AML-193 (cell line): ENCODE measurements at regions not wholly inside any gene's neighbourhood (a gene's known extent, or its start where the extent isn't known, plus 50 kb on each side); places are given as distances from the start of the nearest gene placed in this dataset.

Source experiments
- DNase-seq, 2 experiments: peaks; one replicate each; lab custom pipeline; 2025; lab: John Stamatoyannopoulos, UW

DNA sequence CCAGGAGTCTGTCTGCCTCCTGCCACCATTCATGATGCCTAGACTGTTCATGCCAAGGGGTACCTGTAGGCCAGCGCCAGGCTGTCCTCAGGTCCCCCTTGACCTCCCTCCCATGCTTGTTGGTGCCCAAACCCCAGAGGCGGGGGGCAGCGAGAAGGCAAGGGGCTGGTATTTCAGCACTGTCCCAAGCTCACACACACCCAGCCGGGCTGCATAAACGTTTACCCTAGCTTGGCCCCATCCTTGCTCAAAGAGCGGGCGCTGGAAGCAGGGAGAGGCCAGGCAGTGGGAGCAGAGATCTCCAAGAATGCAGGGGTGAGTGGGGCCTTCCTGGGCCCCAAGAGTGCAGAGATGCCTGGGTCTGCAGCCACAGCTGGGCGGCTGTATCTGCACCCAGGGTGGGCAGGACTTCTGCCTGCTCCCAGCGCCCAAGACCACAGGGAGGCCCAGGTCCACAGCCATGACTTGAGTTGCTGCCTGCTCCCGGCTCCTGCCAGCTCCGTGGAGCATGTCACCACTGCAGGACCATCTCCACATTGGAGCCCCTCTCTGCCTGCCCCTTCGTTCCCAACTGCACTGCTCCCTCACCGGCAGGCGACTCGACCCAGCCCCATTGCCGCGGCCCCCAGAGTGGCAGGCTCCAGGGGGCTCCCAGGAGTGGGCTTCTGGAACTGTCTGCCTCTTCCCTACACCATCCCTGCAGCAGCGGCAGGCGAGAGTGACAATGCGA lies 616.6 kb downstream of the METTL4 start:
- DNase-seq, result no peak

DNA sequence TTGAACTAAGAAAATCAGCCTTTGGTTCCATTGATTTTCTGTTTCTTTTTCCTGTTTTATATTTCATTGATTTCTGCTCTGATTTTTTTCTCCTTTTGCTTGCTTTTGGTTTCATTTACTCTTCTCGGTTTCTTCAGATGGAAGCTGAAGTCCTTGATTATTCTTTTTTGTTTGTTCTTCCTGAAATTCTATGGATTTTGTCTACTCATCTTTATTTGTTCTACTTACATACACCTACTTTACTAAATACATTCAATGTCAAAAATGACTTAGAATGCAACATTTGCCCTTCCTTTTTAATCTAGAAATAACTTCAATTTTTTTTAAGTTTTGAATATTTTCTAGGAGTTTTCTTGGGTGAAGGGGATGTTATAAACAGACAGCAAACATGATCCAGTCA lies 612.5 kb downstream of the METTL4 start:
- no peak for DNase-seq

DNA sequence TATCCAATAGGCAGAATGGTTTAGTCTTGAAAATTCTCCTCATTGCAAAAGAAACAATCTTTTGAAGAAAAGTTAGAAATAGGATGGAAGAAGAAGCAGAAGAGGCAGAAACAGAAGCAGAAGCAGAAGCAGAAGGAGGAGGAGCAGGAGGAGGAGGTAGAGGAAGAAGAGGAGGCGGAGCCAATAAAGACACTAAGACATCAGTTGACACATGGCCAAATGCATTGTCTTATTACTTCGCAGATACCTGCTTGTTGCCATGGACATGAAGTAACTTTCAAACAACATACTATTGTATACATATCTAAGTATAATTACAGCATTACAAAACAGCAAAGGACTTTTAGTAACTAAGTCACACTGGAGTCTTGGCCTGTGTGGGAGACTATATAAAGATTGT lies 606.3 kb downstream of the METTL4 start:
- peak; percentile 9 to 31 for DNase-seq

DNA sequence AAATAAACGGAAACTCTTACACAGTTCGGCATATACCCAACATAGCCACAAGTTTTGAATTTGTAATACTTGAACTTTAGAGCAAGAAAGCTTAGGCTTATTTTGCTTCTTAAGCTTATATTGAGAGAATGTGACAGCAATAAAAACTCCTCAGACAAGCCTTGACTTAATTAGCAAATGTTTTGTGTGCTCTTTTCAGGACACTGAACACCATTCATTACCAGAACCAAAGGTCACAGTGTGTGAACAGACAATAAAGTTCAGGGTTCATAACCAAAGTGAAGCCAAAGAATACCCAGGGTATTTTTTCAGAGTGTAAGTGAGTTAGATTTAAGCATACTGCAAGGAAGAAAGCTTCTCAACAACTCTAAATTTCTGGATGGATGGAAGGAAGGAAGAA lies 605.8 kb downstream of the METTL4 start:
- no peak for DNase-seq

DNA sequence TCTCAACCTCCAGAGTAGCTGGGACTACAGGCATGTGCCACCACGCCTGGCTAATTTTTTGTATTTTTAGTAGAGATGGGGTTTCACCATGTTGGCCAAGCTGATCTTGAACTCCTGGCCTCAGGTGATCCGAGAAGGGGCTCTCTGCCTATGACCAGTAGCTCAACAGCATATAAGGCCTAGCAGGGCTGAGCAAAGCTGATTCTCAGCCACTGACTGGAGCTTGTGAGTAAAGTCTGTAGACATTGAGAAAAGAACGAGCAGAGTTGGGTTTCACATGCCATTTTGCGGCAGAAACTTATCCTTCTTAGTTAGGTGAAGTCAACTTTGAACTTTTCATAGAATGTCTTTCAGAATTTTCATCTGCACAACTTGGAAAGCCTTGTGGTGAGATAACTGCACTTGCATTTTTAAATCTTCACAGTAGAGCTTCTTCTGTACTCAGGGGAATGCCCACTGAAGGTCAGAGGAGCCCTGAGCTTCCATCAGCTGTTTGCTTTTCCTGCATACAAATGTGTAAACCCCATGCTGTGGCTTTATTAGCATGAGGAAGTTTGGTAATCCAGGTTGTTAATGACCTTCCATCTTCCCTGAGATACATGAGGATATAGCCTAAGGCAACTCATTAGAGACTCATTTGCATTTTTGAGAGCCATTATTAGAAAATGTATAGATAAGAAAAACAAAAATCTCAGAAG lies 602.4 kb downstream of the METTL4 start:
- no peak for DNase-seq

DNA sequence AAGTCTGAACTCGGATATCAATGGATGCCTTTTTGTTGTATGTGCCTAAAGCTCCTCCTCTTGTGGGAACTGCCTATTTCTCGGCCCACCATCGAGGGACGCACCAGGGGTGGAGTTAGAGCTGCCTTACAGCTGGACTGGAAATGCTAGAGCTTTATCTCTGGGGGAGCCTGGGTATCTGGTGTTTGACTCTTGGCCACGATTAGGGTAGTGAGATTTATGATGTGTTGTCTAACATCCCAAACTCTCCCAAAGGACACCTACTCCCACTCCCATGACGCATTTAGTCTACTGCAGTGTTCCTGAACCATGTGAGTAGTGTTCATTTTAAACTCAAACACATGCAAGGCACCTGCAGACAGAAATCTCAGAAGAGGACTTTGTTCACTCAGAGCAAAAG lies 594.8 kb downstream of the METTL4 start:
- DNase-seq, result no peak

DNA sequence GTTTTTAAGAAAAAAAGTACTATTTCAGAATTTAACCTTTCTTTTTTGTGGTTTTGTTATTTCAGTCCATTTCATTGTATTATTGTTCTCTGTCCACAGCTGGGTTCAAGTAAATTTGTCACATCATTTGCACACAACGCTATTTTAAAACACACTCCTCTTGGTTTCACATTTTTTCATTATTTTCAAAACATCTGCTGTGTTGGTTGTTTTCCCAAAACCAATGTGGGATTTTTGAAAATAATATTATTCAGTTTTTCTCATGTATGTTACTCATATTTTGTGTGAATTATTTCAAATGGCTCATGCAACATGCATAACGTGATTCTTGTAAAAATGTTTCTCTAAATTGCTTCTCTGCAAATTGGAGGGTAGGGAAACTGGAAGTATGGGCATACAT lies 589.2 kb downstream of the METTL4 start:
- DNase-seq, result no peak

DNA sequence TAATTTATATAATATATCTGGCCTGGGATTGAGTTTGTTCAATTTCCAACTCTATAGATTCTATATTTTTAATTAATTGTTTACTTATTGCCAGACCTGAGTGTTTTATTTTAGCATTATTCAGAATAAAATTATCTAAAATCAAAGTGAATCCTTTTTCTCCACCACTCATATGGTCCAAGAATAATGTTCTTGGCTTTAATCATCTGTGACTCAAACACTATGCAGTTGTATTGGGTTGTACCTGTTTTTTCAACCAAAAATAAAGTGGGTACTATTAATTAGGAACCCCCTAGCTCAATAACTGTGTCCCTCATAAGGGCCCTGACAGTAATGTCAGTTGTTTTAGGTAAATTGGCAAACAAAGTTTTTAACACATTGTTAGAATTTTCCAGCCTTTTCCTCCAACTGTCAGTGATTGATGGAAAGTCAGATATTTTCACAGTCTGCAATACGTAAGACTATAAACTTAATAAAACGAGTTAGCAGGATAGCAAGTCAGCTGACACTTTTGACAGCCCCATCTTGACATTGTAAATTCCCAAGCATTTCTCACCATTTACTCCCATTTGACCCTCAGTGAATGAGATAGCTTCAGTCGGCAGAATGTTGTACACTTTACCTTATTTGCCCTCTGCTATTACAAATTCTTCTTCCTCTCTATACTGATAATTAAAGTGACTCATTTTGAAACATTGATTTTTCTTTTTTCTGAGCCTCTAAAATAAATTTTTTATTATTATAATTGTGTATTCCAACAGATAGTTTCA lies 587.4 kb downstream of the METTL4 start:
- no peak for DNase-seq

DNA sequence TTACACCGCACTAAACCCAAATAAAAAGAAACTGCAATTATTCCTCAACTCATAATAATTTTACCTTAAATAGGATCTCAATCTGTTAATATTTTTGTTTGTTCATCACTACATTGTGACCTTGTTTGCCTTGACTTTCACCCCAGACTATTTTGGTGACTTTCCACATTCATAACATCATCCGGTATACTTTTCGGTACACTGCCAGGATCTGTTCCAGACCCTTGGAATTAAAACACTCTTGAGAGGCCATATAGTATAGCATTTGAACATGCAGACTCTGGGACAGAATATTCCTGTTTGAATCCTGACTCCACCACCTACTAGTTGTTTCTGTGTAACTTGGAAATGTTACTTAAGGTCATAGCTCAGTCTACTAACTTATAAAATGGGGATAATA lies 577.4 kb downstream of the METTL4 start:
- no peak for DNase-seq

DNA sequence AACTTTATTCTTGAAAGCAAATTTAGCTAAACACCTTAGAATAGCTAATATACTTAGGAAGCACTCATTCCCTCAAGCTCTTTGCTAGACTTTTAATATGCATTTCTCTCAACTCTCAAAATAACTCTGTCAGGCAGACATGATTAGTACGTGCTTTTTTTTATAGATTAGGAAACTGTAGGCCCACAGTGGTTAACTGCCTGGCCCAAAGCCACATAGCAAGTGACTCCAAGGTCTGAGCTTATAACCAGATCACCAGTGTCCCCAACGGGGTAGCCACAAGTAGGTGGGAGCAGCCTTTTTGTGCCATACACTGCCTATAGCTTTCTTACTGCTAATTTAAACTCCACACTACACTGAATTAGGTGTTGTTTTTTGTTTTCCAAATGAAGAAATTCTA lies 576.8 kb downstream of the METTL4 start:
- no peak for DNase-seq

DNA sequence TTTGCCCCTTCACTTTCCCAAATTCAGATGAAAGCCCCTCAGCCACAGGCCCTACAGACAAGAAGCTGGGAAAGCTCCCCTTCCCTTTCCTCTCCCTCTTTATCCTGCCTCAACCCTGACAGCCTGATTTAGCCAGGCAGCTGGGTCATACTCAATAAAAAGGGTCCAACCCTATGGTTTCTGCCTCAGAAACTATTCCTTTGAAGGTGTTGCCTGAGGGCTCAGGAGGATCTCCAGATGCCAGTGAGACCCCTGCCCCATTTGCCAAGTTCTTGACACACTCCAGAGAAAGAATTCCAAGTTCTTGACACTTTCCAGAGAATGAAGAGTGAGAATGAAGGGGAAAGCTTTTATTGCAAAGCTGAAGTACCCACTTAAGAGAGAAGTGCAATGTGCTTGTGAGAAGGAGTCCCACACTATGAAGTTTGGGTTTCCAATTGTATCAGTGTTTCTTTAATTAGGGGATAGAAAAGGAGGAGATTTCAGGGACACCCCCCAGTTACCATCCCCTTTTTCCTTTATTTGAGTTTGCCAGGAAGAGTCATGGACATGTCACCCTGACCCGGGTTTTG lies 576.2 kb downstream of the METTL4 start:
- no peak for DNase-seq

DNA sequence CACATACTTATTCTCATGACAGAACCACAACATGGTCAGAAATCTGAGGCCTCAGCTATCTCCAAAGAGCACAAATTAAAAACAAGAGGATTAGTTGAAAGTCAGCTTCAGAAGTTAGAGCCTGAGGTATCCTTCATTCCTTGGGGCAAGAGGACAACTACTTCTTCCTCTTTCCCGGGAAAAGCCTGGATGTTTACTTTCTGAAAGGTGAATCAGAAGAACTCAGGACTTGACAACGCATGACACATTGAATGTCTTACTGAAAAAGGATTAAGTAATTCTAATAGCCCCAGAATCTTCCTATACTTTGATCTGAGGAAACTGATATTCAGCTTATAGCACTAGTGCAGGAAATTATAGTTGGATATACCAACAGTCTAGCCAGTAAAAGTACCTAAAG lies 573.2 kb downstream of the METTL4 start:
- DNase-seq, result no peak

DNA sequence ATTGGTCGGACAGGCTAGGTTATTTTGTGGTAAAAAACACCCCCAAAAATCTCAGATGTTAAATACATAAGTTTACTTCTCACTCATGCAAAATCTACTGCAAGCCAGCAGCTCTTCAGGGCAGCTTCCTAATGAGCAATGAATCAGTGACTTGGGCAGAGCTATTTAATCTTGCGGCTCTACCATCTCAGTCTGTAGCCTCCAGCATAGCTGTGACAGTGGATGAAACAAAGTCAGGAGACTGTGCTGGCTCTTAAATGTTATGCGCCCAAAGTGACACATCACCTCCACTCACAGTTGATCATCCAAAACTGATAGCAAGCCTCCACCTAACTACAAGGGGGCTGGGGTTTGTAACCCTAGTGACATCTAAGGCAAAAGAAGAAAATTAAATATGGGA lies 571.9 kb downstream of the METTL4 start:
- no peak for DNase-seq

DNA sequence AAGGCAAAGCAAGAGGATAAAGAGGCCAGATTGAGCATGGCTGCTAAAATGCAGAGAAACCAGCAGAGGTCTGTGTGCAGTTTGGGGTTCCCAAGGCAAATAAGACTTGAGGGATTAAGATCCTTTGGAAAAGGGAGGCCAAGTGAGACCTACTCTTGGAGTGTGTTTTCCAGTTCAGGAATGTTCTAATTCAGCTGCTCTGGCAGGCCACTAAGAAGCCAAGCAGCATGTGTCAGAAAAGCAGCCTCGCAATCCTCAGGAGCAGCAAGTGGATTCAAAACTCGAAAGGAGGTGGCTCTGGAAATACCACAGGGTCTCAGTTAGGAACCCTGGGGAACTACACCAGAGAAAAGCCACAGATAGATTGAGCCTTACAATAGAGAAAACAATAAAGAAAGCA lies 569.2 kb downstream of the METTL4 start:
- DNase-seq, result no peak

DNA sequence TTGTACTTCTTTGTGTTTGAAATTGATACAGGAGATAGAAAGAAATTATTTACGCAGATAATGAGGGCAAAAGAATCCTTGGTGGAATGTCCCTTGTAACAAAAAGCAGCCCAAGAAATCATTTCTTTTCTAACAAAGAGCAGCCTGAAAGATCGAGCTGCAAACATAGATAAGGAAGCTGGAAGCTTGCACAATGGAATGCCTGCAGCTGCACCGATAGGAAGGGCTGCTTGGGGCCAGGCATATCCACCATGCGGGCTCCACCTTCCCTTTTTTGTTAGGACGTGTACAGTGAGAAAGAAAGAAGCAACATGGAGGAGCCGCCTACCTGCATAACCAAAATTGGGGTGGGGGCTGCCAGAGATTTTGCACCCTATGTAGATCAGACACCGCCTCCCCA lies 568.7 kb downstream of the METTL4 start:
- peak in 1 of 2 experiments; percentile 2 for DNase-seq

DNA sequence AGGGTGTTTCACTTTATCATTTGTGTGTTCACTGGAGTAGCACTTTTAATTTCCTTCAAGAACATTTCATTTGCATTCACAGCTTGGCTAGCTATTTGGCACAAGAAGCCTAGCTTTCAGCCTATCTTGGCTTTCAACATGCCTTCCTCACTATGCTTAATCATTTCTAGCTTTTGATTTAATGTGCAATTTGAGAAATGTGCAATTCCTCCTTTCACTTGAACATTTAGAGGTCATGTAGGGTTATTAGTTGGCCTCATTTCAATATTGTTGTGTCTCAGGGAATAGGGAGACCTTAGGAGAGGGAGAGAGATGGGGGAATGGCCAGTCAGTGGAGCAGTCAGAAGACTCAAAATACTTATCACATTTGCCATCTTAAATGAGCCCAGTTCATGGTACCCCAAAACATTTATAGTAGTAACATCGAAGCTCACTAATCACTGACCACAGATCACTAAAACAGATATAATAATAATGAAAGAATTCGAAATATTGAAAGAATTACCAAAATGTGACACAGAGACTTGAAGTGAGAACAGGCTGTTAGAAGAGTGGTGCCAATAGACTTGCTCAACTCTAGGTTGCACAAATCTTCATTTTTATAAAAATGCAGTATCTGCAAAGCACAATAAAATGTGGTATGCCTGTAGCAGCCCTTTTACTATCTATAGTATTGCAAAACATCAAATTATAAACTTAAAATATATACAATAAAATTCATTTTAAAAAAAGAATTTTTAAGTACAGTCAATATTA lies 561.2 kb downstream of the METTL4 start:
- DNase-seq, result no peak

DNA sequence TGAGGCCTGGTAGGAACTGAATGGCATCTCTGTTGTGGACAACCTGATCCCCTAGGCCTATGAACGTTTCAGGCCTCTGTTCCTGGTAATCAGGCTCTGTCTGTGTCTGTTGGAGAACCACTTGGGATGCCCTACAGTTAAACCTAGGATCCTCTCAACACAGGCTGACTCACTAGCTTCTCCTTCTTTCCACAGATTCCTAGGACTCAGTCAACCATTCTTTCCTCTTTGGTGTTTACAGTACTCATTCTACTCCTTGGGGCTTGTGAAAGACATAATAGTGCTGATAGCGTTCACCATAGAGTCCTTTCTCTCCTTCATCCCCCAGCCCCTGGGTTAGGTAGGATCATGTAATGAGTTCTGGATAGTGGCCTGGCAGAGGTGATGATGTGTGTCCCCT lies 544.3 kb downstream of the METTL4 start:
- no peak for DNase-seq

DNA sequence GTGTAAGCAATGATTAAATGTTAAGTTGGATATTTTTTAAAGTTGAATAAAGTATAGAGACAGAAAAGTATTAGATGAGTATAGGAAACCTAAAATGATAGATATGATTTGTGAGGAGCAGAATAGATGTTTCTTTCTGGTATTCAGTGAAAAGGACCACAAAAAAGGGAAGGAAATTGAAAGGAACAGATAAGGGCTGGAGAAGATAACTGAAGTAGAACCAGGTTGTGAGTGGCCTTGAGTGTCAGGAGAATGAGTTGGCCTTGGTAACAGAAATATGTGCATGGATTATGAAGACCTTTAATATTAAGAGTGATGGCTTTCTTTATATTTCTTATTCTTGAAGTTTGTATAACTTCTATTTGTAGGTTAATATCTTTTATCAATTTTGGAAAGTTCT lies 543.5 kb downstream of the METTL4 start:
- DNase-seq, result no peak

DNA sequence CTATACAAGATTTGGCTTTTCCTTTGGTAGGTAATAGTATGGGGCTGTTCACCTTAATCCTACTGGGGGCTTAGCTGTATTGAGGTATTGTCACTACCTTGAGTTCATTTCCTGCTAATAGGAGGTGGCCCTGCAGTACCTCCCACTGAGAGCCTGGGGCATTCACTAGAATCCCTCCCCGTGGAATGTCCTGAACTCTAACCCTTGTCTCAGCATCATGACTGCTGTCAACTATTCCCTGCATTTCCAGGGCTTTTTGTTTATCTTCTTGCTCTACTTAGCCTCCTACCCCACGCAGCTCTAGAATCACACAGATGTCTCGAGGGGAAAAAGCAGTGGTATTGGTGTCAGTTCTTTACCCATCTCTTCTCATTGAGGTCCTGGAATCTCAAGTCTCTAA lies 542.3 kb downstream of the METTL4 start:
- no peak for DNase-seq

DNA sequence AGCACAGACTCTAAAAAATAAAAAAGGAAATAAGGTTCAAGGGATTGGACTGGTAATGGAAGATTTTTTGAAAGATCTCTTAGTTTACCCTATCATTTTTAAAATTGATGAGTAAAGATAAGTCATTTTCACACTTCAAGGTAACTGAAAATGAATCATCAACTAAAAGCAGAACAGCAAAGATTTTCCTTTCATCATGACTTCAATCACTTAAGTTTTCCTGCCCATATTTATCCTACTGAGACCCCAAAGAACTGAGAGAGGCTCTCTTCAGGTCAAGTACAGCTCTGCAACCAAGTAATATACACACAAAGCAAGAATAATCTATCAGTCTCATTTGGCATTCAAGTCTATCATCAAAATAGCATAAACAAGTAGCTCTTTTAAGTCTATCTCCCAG lies 540.7 kb downstream of the METTL4 start:
- no peak for DNase-seq

DNA sequence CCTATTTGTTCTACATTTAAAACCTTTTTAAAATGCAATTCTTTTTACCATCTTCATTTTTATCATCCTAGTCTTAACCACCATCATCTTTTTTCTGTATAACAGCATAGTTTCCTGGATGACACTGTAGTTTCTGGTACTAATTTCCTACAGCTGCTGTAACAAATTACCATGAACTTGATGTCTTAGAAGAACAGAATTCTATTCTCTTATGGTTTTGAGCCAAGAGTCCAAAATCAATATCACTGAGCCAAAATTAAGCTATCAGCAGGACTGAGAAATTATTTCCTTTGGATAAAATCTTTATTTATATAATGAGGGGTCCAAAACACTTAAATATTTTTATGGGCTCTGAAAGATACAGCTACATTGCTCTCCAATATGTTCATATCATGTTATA lies 539.3 kb downstream of the METTL4 start:
- DNase-seq, result no peak

DNA sequence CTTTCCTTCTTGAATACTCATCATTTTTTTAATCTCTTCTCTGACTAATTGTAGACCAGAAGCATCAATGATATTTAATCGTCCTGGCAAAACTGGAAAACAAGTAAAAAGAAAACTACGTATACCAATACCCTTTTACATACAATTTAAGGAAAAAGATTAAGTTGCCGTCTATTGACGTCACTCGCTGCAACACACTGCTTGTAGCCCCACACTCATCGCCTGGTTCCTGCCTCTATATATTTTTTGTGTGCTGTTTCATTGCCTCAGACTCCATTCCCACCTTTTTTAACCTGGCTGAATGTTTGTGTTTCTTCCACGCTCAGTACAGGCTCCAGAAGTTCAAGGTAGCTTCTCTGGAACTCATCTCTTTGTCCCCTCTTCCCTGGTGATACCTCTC lies 536.2 kb downstream of the METTL4 start:
- no peak for DNase-seq
